ENCODE measurements at regions not wholly inside any gene's neighbourhood (a gene's known extent, or its start where the extent isn't known, plus 50 kb on each side); places are given as distances from the start of the nearest gene placed in this dataset.
"Not testable (repeated sequence)": the region's sequence is repeated elsewhere in the genome, so short reads cannot be mapped to it uniquely, and the experiment has no call there.

- no peak overlapping the region for H3K4me3 ChIP-seq (ENCODE audit: low read length)
- DNase-seq (ENCODE audit: low read depth), result no peak
- no peak for TF ChIP-seq CTCF (conservative IDR thresholded peaks at IDR 0.05; ENCODE audit: low read length)
Measured at GRCh38 chr13:80900561-80900960, 559.6 kb upstream of the SPRY2 start.

GRCh38 chr13:80897641-80898040 is 556.7 kb upstream of the SPRY2 start:
- not testable (repeated sequence) for DNase-seq (ENCODE audit: low read depth); H3K4me3 ChIP-seq (ENCODE audit: low read length)

- H3K4me3 ChIP-seq (ENCODE audit: low read length), result no peak overlapping the region
- DNase-seq (ENCODE audit: low read depth), result no peak
- TF ChIP-seq CTCF (conservative IDR thresholded peaks at IDR 0.05; ENCODE audit: low read length), result no peak
Measured at GRCh38 chr13:80894917-80895316, 554.0 kb upstream of the SPRY2 start.

GRCh38 chr13:80889829-80890228 is 548.9 kb upstream of the SPRY2 start:
- DNase-seq (ENCODE audit: low read depth), result no peak
- no peak for TF ChIP-seq CTCF (conservative IDR thresholded peaks at IDR 0.05; ENCODE audit: low read length)
- no peak overlapping the region for H3K4me3 ChIP-seq (ENCODE audit: low read length)

- no peak for TF ChIP-seq CTCF (conservative IDR thresholded peaks at IDR 0.05; ENCODE audit: low read length)
- no peak for DNase-seq (ENCODE audit: low read depth)
- H3K4me3 ChIP-seq (ENCODE audit: low read length), result no peak overlapping the region
Measured at GRCh38 chr13:80888390-80888789, 547.5 kb upstream of the SPRY2 start.

GRCh38 chr13:80884056-80884785 is 543.3 kb upstream of the SPRY2 start:
- H3K4me3 ChIP-seq (ENCODE audit: low read length), result no peak overlapping the region
- no peak for TF ChIP-seq CTCF (conservative IDR thresholded peaks at IDR 0.05; ENCODE audit: low read length)
- no peak for DNase-seq (ENCODE audit: low read depth)

GRCh38 chr13:80883545-80883944 is 542.6 kb upstream of the SPRY2 start:
- DNase-seq (ENCODE audit: low read depth), result no peak
- TF ChIP-seq CTCF (conservative IDR thresholded peaks at IDR 0.05; ENCODE audit: low read length), result no peak
- no peak overlapping the region for H3K4me3 ChIP-seq (ENCODE audit: low read length)

Measured in AG10803 (cell line).